GM23248 (cell line): ENCODE measurements at regions not wholly inside any gene's neighbourhood (a gene's known extent, or its start where the extent isn't known, plus 50 kb on each side); places are given as distances from the start of the nearest gene placed in this dataset.

Experiments
- EZH2 ChIP-seq: fragments of 200-600 bp; sonication (generic); IDR thresholded peaks from 2 replicates; pipeline ENCODE4 v1.6.1; 2018; ENCODE audit warnings: antibody characterized with exemption, mild to moderate bottlenecking; ENCODE audit not compliant: insufficient read depth, poor library complexity, severe bottlenecking
- EZH2phosphoT487 ChIP-seq: fragments of 200-600 bp; sonication (generic); IDR thresholded peaks from 2 replicates; pipeline ENCODE4 v1.6.1; 2018; ENCODE audit warnings: antibody characterized with exemption, moderate library complexity, mild to moderate bottlenecking, low read depth; ENCODE audit not compliant: insufficient read depth

GRCh38 chr9:107630156-107630555 is 140.6 kb upstream of the KLF4 start:
- TF ChIP-seq EZH2: no peak
- no peak for TF ChIP-seq EZH2phosphoT487
